Skeletal muscle tissue (tissue), 3 donors: ENCODE measurements at regions not wholly inside any gene's neighbourhood (a gene's known extent, or its start where the extent isn't known, plus 50 kb on each side); places are given as distances from the start of the nearest gene placed in this dataset.

ENCODE experiments used
- H3K27ac ChIP-seq: one replicate; pipeline ENCODE4 v1.7.0; 2013; ENCODE audit warnings: mild to moderate bottlenecking, low read depth, low read length, inconsistent platforms
- H3K27me3 ChIP-seq, 3 donors: one replicate each; pipeline ENCODE4 v1.7.0; 2013; ENCODE audit warnings: low read length in 3 of 3; ENCODE audit not compliant: control insufficient read depth in 3 of 3, insufficient read depth in 3 of 3
- H3K36me3 ChIP-seq, 3 donors: one replicate each; pipeline ENCODE4 v1.7.0; 2013; ENCODE audit warnings: low read length in 3 of 3; ENCODE audit not compliant: control insufficient read depth in 3 of 3, insufficient read depth in 3 of 3
- H3K4me1 ChIP-seq, 3 donors: one replicate each; pipeline ENCODE4 v1.7.0; 2013; ENCODE audit warnings: low read length in 3 of 3, mild to moderate bottlenecking in 3 of 3; ENCODE audit not compliant: control insufficient read depth in 3 of 3, insufficient read depth in 3 of 3
- H3K4me3 ChIP-seq, 3 donors: one replicate each; pipeline ENCODE4 v1.7.0; 2013; ENCODE audit warnings: low read length in 3 of 3
- H3K9ac ChIP-seq, 3 donors: one replicate each; pipeline ENCODE4 v1.7.0; 2013; ENCODE audit warnings: low read length in 3 of 3, mild to moderate bottlenecking in 3 of 3, moderate library complexity in 2 of 3, low read depth in 1 of 3
- H3K9me3 ChIP-seq, 3 donors: one replicate each; pipeline ENCODE4 v1.7.0; 2013; ENCODE audit warnings: low read length in 3 of 3; ENCODE audit not compliant: control insufficient read depth in 3 of 3
- donor health status: Osteomylitis.

GRCh38 chr17:5820721-5821456 is 236.6 kb upstream of the NLRP1 start:
- H3K27ac ChIP-seq = no peak overlapping the region
- no peak overlapping the region for H3K4me3 ChIP-seq
- no peaks in the 10 kb centered on the region for H3K36me3 ChIP-seq
- peaks cover 0 to 4% (median 2%) of the 10 kb centered on the region in 3 donors for H3K4me1 ChIP-seq
- H3K27me3 ChIP-seq = peaks cover 3 to 9% (median 8%) of the 10 kb centered on the region in 3 donors
- no peaks in the 10 kb centered on the region for H3K9me3 ChIP-seq
- H3K9ac ChIP-seq = no peak overlapping the region

GRCh38 chr17:5821803-5822202 is 237.5 kb upstream of the NLRP1 start:
- Histone ChIP-seq H3K4me1 (no peaks in the 10 kb centered on the region), H3K36me3 (no peaks in the 10 kb centered on the region), H3K27me3 (peaks cover 3 to 9% (median 8%) of the 10 kb centered on the region in 3 donors), H3K9me3 (no peaks in the 10 kb centered on the region), H3K9ac (no peak overlapping the region), H3K27ac (no peak overlapping the region), H3K4me3 (no peak overlapping the region)

- no peaks in the 10 kb centered on the region for H3K4me1 ChIP-seq
- H3K9me3 ChIP-seq = no peaks in the 10 kb centered on the region
- no peak overlapping the region for H3K27ac ChIP-seq
- no peak overlapping the region for H3K9ac ChIP-seq
- no peak overlapping the region for H3K4me3 ChIP-seq
- H3K27me3 ChIP-seq = peaks cover 3 to 9% (median 8%) of the 10 kb centered on the region in 3 donors
- no peaks in the 10 kb centered on the region for H3K36me3 ChIP-seq
Observed at GRCh38 chr17:5822281-5823060, 238.2 kb upstream of the NLRP1 start.

GRCh38 chr17:5823219-5823618 is 238.9 kb upstream of the NLRP1 start:
- H3K9me3 ChIP-seq = no peaks in the 10 kb centered on the region
- H3K27ac ChIP-seq = no peak overlapping the region
- no peaks in the 10 kb centered on the region for H3K4me1 ChIP-seq
- H3K27me3 ChIP-seq = peaks cover 3 to 9% (median 8%) of the 10 kb centered on the region in 3 donors
- no peak overlapping the region for H3K9ac ChIP-seq
- no peaks in the 10 kb centered on the region for H3K36me3 ChIP-seq
- H3K4me3 ChIP-seq = no peak overlapping the region

- Histone ChIP-seq H3K4me1 (no peaks in the 10 kb centered on the region), H3K9ac (no peak overlapping the region), H3K27me3 (peaks cover 3 to 7% (median 4%) of the 10 kb centered on the region in 3 donors)
Observed at GRCh38 chr17:5825717-5826330, 241.5 kb upstream of the NLRP1 start.

GRCh38 chr17:5826384-5826783 is 242.1 kb upstream of the NLRP1 start:
- peaks cover 3 to 7% (median 4%) of the 10 kb centered on the region in 3 donors for H3K27me3 ChIP-seq
- no peaks in the 10 kb centered on the region for H3K9me3 ChIP-seq
- no peaks in the 10 kb centered on the region for H3K4me1 ChIP-seq
- H3K36me3 ChIP-seq = no peaks in the 10 kb centered on the region
- no peak overlapping the region for H3K9ac ChIP-seq
- no peak overlapping the region for H3K4me3 ChIP-seq
- H3K27ac ChIP-seq = no peak overlapping the region

More at GRCh38 chr17:5825717-5826330, 241.5 kb upstream of the NLRP1 start:
- Histone ChIP-seq H3K36me3 (no peaks in the 10 kb centered on the region), H3K9me3 (no peaks in the 10 kb centered on the region), H3K27ac (no peak overlapping the region), H3K4me3 (no peak overlapping the region)

GRCh38 chr17:5830921-5831320 is 239.3 kb upstream of the WSCD1 start:
- Histone ChIP-seq H3K9me3 (no peaks in the 10 kb centered on the region), H3K9ac (no peak overlapping the region), H3K27ac (no peak overlapping the region), H3K27me3 (no peaks in the 10 kb centered on the region), H3K36me3 (no peaks in the 10 kb centered on the region), H3K4me1 (no peaks in the 10 kb centered on the region), H3K4me3 (no peak overlapping the region)

- Histone ChIP-seq H3K27me3 (no peaks in the 10 kb centered on the region), H3K9me3 (no peaks in the 10 kb centered on the region), H3K4me3 (no peak overlapping the region), H3K9ac (no peak overlapping the region), H3K4me1 (no peaks in the 10 kb centered on the region), H3K36me3 (no peaks in the 10 kb centered on the region), H3K27ac (no peak overlapping the region)
Observed at GRCh38 chr17:5832886-5833285, 237.3 kb upstream of the WSCD1 start.

- Histone ChIP-seq H3K9ac (no peak overlapping the region), H3K4me3 (no peak overlapping the region), H3K27me3 (no peaks in the 10 kb centered on the region), H3K27ac (no peak overlapping the region), H3K36me3 (no peaks in the 10 kb centered on the region), H3K4me1 (no peaks in the 10 kb centered on the region), H3K9me3 (no peaks in the 10 kb centered on the region)
Observed at GRCh38 chr17:5837055-5837491, 233.1 kb upstream of the WSCD1 start.
